ENCODE measurements at regions not wholly inside any gene's neighbourhood (a gene's known extent, or its start where the extent isn't known, plus 50 kb on each side); places are given as distances from the start of the nearest gene placed in this dataset.
"Not testable (repeated sequence)": the region's sequence is repeated elsewhere in the genome, so short reads cannot be mapped to it uniquely, and the experiment has no call there.

- not testable (repeated sequence) for DNase-seq
Measured at GRCh38 chr4:102210806-102211205, 134.5 kb downstream of the SLC39A8 start.

GRCh38 chr4:102204634-102205033, 140.6 kb downstream of the SLC39A8 start:
- DNase-seq = not testable (repeated sequence)

GRCh38 chr4:102196221-102196620, 149.1 kb downstream of the SLC39A8 start:
- DNase-seq = no peak

- no peak for DNase-seq
Measured at GRCh38 chr4:102193145-102193544, 152.1 kb downstream of the SLC39A8 start.

GRCh38 chr4:102180046-102180445, 165.2 kb downstream of the SLC39A8 start:
- DNase-seq = no peak

DNA sequence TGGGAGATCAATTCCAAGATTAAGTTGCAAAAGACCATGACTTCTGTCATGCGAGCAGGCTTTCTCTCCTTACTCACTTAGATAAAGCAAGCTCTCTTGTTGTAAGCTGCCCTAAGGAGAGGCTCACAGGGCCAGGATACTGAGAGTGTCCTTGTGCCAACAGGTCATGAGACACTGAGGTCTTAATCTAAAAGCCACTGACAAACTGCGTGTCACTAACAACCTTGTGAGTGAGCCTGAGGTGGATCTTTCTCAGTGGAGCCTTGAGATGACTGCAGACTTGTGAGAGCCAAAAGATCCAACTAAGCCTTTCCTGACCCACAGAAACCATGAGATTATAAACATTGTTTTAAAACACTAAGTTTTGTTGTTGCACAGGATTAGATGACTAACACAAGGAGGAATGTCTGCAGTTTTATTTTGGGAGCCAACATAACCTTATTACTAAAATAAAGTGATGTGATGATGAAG, 170.5 kb downstream of the SLC39A8 start:
- DNase-seq = no peak

- no peak for DNase-seq
Measured at GRCh38 chr4:102172341-102172740, 172.9 kb downstream of the SLC39A8 start.

- no peak for DNase-seq
Measured at GRCh38 chr4:102170910-102171309, 174.4 kb downstream of the SLC39A8 start.

GRCh38 chr4:102169345-102169744, 175.9 kb downstream of the SLC39A8 start:
- DNase-seq = peak; percentile 21

- DNase-seq = no peak
Measured at GRCh38 chr4:102168580-102168979, 176.7 kb downstream of the SLC39A8 start.

DNA sequence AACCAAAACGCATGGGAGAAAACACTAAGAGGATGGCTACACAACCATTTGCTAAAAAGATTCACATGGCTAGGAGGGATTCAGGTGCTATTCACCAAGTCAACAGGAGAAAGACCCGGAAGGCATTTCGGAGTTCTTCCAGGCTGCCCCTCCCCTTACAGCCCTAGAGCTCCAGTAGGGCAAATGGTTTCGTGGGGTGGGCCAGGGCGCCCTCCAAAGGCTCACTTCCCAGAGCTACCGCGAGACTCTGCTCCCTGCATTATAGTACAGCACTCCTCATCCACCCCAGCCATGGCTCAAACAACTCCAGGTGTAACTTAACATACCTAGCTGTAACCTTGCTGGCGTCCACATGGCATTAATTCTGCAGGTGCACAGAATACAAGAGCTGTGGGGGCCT, 179.7 kb downstream of the SLC39A8 start:
- DNase-seq = no peak

DNA sequence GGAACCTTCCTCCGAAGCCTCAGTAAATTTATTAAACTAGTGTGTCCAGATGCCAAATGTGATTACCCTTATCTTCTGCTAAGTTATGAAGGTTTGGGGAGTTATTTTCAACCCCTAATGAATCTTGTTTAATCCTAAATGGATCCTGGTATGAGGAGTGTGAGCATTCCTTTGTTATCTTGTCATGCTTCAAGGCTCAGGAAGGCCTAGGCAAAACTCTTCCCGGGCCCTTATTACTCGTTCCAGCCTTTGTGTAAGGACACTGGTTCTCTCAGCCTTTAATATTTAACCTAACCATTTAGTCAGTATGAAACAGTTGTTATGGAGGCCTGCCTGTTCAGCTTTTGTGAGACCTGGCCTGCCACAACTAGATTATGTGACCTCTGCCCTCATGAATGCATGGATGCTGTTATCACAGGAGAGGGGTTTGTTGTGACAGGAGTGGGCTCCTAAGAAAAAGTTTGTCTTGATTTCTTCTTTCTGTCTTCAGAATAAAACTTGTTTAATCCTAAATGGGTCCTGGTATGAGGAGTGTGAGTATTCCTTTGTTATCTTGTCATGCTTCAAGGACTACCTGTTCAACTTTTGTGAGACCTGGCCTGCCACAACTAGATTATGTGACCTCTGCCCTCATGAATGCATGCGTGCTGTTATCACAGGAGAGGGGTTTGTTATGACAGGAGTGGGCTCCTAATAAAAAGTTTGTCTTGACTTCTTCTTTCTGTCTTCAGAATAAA, 181.7 kb downstream of the SLC39A8 start:
- no peak for DNase-seq

DNA sequence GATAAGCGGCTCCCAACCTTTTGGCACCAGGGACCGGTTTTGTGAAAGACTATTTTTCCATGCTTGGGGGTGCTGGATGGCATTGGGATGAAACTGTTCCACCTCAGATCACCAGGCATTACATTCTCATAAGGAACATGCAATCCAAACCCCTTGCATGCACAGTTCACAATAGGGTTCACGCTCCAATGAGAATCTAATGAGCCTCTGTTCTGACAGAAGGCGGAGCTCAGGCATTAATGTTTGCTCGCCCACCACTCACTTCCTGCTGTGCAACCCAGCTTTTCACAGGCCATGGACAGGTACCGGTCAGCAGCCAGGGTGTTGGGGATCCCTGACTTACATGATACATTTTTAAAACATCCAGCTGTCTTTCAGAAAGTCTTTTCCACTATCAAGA, 187.3 kb downstream of the SLC39A8 start:
- no peak for DNase-seq

- no peak for DNase-seq
Measured at GRCh38 chr4:102153391-102153790, 191.9 kb downstream of the SLC39A8 start.

- DNase-seq = no peak
Measured at GRCh38 chr4:102151696-102152095, 193.6 kb downstream of the SLC39A8 start.

- no peak for DNase-seq
Measured at GRCh38 chr4:102143433-102143832, 201.8 kb downstream of the SLC39A8 start.

DNA sequence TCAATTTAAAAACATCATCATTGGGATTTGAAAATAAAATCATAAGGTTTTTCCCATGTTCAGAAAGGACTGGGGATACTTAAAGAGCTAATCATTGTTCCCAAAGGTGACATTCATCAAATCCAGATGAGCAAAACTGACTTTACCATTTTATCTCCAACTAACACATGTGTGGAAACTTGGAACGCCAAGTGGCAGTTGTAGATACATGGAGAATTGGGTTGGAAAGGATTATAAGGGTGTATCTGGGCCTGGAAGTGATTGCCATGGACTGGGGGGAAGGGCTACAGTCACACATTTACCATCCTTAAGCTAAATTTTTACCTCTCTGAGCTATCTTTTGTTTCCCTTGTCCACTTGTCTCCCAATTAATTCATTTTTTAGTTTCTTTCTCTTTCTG, 203.4 kb downstream of the SLC39A8 start:
- no peak for DNase-seq

DNA sequence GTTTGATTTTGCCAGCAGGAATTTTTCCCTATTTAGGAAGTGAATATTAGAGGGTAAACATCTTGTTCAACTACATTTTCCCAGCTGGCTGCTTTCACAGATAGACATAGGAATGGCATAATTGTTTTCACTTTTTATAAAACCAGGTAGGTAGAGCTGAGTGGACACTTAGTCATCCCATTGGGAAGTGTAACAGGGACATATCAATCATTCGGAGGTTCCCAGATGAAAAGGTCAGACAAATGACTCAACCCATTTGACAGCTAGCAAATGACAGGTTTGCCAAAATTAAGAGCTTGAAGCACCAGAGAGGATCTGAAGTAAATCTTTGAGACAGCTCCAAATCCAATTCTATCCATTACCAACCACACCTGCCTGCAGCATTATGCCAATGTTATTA, 205.3 kb downstream of the SLC39A8 start:
- DNase-seq = no peak

DNA sequence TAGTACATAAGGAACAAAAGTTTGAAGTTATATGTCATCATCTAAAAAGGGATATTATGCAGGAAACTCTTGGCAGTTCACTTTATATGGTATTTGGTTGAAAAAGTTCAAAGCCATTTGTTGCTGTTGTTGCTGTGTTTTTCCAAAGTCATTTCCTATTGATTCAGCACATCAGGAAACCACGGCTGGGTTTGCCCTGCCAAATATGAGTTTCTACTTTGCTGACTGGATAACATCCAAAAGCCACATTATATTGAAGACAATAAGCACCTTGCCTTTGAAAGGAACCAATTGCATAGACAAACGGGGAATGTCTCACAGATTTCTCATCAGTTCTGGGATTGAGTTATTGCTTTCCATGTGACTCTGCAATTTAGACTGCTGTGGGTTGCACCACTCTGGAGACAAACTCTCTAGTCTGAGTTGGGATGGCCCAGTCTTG, 206.1 kb downstream of the SLC39A8 start:
- no peak for DNase-seq

GRCh38 chr4:102137217-102137616, 208.1 kb downstream of the SLC39A8 start:
- no peak for DNase-seq

DNA sequence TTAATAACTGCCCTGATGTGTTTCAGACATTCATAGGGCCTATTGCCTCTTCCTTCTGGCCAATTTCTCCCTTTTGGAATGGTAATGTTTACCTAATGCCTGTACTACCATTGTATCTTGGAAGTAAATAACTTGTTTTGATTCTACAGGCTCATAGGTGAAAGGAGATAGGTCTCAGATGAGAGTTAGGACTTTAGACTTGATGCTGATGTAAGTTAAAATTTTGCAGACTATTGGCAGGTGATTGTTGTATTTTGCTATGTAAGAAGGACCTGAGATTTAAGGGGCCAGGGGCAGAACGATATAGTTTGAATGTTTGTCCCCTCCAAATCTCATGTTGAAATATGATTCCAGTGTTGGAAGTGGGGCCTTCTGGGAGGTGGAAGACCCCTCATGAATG, 215.5 kb downstream of the SLC39A8 start:
- DNase-seq = no peak

Data from renal pelvis (tissue), 1 donor.